ENCODE measurements at regions not wholly inside any gene's neighbourhood (a gene's known extent, or its start where the extent isn't known, plus 50 kb on each side); places are given as distances from the start of the nearest gene placed in this dataset.
A peak's percentile ranks its signal among the peaks of the same experiment; 100 is the strongest.

GRCh38 chr4:29521281-29521680 is 1198.9 kb upstream of the PCDH7 start:
- no peak for DNase-seq

- no peak for DNase-seq
These were observed 1183.4 kb upstream of the PCDH7 start for GRCh38 chr4:29536745-29537144.

- no peak for DNase-seq
These were observed 1181.1 kb upstream of the PCDH7 start for GRCh38 chr4:29538889-29539646.

GRCh38 chr4:29540439-29541102 is 1179.6 kb upstream of the PCDH7 start:
- DNase-seq: no peak

GRCh38 chr4:29541757-29542156 is 1178.4 kb upstream of the PCDH7 start:
- peak in 6 of 56 donors; percentile 0 to 19 (median 3) for DNase-seq

- no peak for DNase-seq
These were observed 1170.8 kb upstream of the PCDH7 start for GRCh38 chr4:29549342-29549741.

- no peak for DNase-seq
These were observed 1168.3 kb upstream of the PCDH7 start for GRCh38 chr4:29551821-29552220.

GRCh38 chr4:29553846-29554245 is 1166.3 kb upstream of the PCDH7 start:
- DNase-seq: no peak

GRCh38 chr4:29558789-29559188 is 1161.4 kb upstream of the PCDH7 start:
- no peak for DNase-seq

GRCh38 chr4:29559286-29559685 is 1160.9 kb upstream of the PCDH7 start:
- DNase-seq: no peak

- DNase-seq: no peak
These were observed 1159.7 kb upstream of the PCDH7 start for GRCh38 chr4:29560452-29560851.

GRCh38 chr4:29565256-29565655 is 1154.9 kb upstream of the PCDH7 start:
- DNase-seq: no peak

GRCh38 chr4:29566371-29566770 is 1153.8 kb upstream of the PCDH7 start:
- no peak for DNase-seq

- no peak for DNase-seq
These were observed 1148.8 kb upstream of the PCDH7 start for GRCh38 chr4:29571322-29571721.

- no peak for DNase-seq
These were observed 1141.8 kb upstream of the PCDH7 start for GRCh38 chr4:29578329-29578728.

GRCh38 chr4:29581457-29581856 is 1138.7 kb upstream of the PCDH7 start:
- peak in 16 of 56 donors; percentile 0 to 44 (median 5) for DNase-seq

GRCh38 chr4:29588617-29589016 is 1131.6 kb upstream of the PCDH7 start:
- DNase-seq: no peak

- no peak for DNase-seq
These were observed 1123.9 kb upstream of the PCDH7 start for GRCh38 chr4:29596228-29596627.

- DNase-seq: no peak
These were observed 1101.0 kb upstream of the PCDH7 start for GRCh38 chr4:29619168-29619567.

GRCh38 chr4:29632199-29632598 is 1088.0 kb upstream of the PCDH7 start:
- no peak for DNase-seq

- no peak for DNase-seq
These were observed 1083.2 kb upstream of the PCDH7 start for GRCh38 chr4:29636961-29637360.

- no peak for DNase-seq
These were observed 1066.9 kb upstream of the PCDH7 start for GRCh38 chr4:29653221-29653620.

GRCh38 chr4:29680644-29681043 is 1039.5 kb upstream of the PCDH7 start:
- no peak for DNase-seq

Data from amygdala (tissue), 56 donors.